Fibroblast of lung (primary cell): ENCODE measurements at regions not wholly inside any gene's neighbourhood (a gene's known extent, or its start where the extent isn't known, plus 50 kb on each side); places are given as distances from the start of the nearest gene placed in this dataset.

ENCODE experiments used
- DNase-seq, 2 donors: peaks; one replicate each; pipeline versions ENCODE4 v3.0.0 to v3.0.0-alpha.2; 2010; ENCODE audit warnings: low read depth in 2 of 2
- H2AFZ ChIP-seq: 2 replicates; pipeline ENCODE4 v1.5.1; 2012; ENCODE audit warnings: low read length, control low read depth, inconsistent platforms
- H3K27ac ChIP-seq: 2 replicates; pipeline ENCODE4 v1.5.1; 2011; ENCODE audit warnings: low read length, control low read depth; ENCODE audit not compliant: insufficient read depth
- H3K27me3 ChIP-seq: 2 replicates; pipeline ENCODE4 v1.5.1; 2011; ENCODE audit warnings: mild to moderate bottlenecking, low read length; ENCODE audit not compliant: control insufficient read depth, insufficient read depth
- H3K36me3 ChIP-seq: 2 replicates; pipeline ENCODE4 v1.5.1; 2011; ENCODE audit warnings: low read length; ENCODE audit not compliant: control insufficient read depth, insufficient read depth
- H3K4me1 ChIP-seq: 2 replicates; pipeline ENCODE4 v1.5.1; 2011; ENCODE audit warnings: low read length; ENCODE audit not compliant: control insufficient read depth, insufficient read depth; ENCODE audit errors: extremely low read depth
- H3K4me2 ChIP-seq: 2 replicates; pipeline ENCODE4 v1.5.1; 2011; ENCODE audit warnings: low read length, control low read depth; ENCODE audit not compliant: insufficient read depth; ENCODE audit errors: extremely low read depth
- H3K4me3 ChIP-seq, 4 experiments: fragments of 200-600 bp in 1 of 4; sonication (generic) in 1 of 4; replicated peaks in 1 of 4; 2 replicates each; pipeline ENCODE4 v1.5.1; 2011 to 2016; ENCODE audit warnings: low read length in 4 of 4, low read depth in 3 of 4, mild to moderate bottlenecking in 3 of 4, control low read depth in 2 of 4, inconsistent platforms in 1 of 4, mixed read lengths in 1 of 4; ENCODE audit not compliant: insufficient read depth in 1 of 4; ENCODE audit errors: control extremely low read depth in 1 of 4
- H3K79me2 ChIP-seq: 2 replicates; pipeline ENCODE4 v1.5.1; 2012; ENCODE audit warnings: mild to moderate bottlenecking, low read length, inconsistent platforms; ENCODE audit not compliant: control insufficient read depth, insufficient read depth
- H3K9ac ChIP-seq: 2 replicates; pipeline ENCODE4 v1.5.1; 2011; ENCODE audit warnings: mild to moderate bottlenecking, low read length, control low read depth; ENCODE audit not compliant: insufficient read depth
- H3K9me3 ChIP-seq: 2 replicates; pipeline ENCODE4 v1.5.1; 2012; ENCODE audit warnings: low read depth, low read length; ENCODE audit not compliant: control insufficient read depth, insufficient read depth
- H4K20me1 ChIP-seq: 2 replicates; pipeline ENCODE4 v1.5.1; 2011; ENCODE audit warnings: low read length; ENCODE audit not compliant: control insufficient read depth, insufficient read depth; ENCODE audit errors: extremely low read depth
- CTCF ChIP-seq, 2 donors: IDR thresholded peaks in 1 of 2; conservative IDR thresholded peaks in 1 of 2; 1 replicate in 1 of 2; 2 replicates in 1 of 2; pipeline ENCODE4 v1.5.1; 2011 to 2012; ENCODE audit warnings: low read length in 2 of 2, control low read depth in 1 of 2, inconsistent platforms in 1 of 2, low read depth in 1 of 2, mild to moderate bottlenecking in 1 of 2
- EZH2 ChIP-seq: IDR thresholded peaks from 2 replicates; pipeline ENCODE4 v1.5.1; 2012; ENCODE audit warnings: low read length, control low read depth, mild to moderate bottlenecking; ENCODE audit errors: missing control alignments

- Histone ChIP-seq H3K9me3 (no peaks in the 10 kb centered on the region), H3K27ac (no peak overlapping the region), H3K36me3 (no peaks in the 10 kb centered on the region), H3K4me2 (no peak overlapping the region), H3K27me3 (no peaks in the 10 kb centered on the region), H3K4me1 (no peaks in the 10 kb centered on the region), H3K79me2 (no peaks in the 10 kb centered on the region), H4K20me1 (no peaks in the 10 kb centered on the region), H3K4me3 (no peak overlapping the region), H3K9ac (no peak overlapping the region), H2AFZ (no peak overlapping the region)
- no peak for TF ChIP-seq EZH2
- no peak for TF ChIP-seq CTCF (conservative IDR thresholded peaks at IDR 0.05 in 1 of 2, IDR thresholded peaks at IDR 0.05 in 1 of 2; ENCODE audit: low read depth in 1 of 2, low read length in 2 of 2)
- no peak for DNase-seq
Measured at GRCh38 chr14:85205875-85206274, 324.1 kb upstream of the FLRT2 start.

DNA sequence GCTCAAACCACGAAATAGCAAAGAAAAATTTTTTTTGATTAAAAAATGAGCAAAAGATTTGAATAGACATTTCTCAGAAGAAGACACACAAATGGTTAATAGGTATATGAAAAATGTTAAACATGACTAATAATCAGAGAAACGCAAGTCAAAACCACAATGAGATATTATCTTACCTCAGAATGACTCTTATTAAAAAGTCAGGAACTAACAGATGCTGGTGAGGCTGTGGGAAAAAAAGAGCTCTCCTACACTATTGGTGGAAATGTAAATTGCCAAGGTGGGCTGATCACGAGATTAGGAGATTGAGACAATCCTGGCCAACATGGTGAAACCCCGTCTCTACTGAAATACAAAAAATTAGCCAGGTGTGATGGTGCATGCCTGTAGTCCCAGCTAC, 315.5 kb upstream of the FLRT2 start:
- Histone ChIP-seq H3K27ac (no peak overlapping the region), H3K9ac (no peak overlapping the region), H3K79me2 (no peaks in the 10 kb centered on the region), H3K9me3 (no peaks in the 10 kb centered on the region), H4K20me1 (no peaks in the 10 kb centered on the region), H3K27me3 (no peaks in the 10 kb centered on the region), H3K4me1 (no peaks in the 10 kb centered on the region), H3K36me3 (no peaks in the 10 kb centered on the region), H3K4me3 (no peak overlapping the region), H2AFZ (no peak overlapping the region), H3K4me2 (no peak overlapping the region)
- TF ChIP-seq EZH2 (no peak), CTCF (conservative IDR thresholded peaks at IDR 0.05 in 1 of 2, IDR thresholded peaks at IDR 0.05 in 1 of 2; ENCODE audit: low read depth in 1 of 2, low read length in 2 of 2) (no peak)
- peak; percentile 4 to 75 for DNase-seq

- Histone ChIP-seq H3K4me3 (no peak overlapping the region), H3K27ac (no peak overlapping the region), H3K36me3 (no peaks in the 10 kb centered on the region), H4K20me1 (no peaks in the 10 kb centered on the region), H3K9me3 (no peaks in the 10 kb centered on the region), H3K4me1 (no peaks in the 10 kb centered on the region), H2AFZ (no peak overlapping the region), H3K79me2 (no peaks in the 10 kb centered on the region), H3K9ac (no peak overlapping the region), H3K4me2 (no peak overlapping the region), H3K27me3 (no peaks in the 10 kb centered on the region)
- DNase-seq: peak; percentile 46 to 74
- no peak for TF ChIP-seq CTCF (conservative IDR thresholded peaks at IDR 0.05 in 1 of 2, IDR thresholded peaks at IDR 0.05 in 1 of 2; ENCODE audit: low read depth in 1 of 2, low read length in 2 of 2)
- no peak for TF ChIP-seq EZH2
Measured at GRCh38 chr14:85217412-85217811, 312.5 kb upstream of the FLRT2 start.
